ENCODE measurements at regions not wholly inside any gene's neighbourhood (a gene's known extent, or its start where the extent isn't known, plus 50 kb on each side); places are given as distances from the start of the nearest gene placed in this dataset.

GRCh38 chr10:9745158-9745557, 1272.5 kb upstream of the CELF2 start:
- no peaks in the 10 kb centered on the region for H3K4me1 ChIP-seq (ENCODE audit: insufficient read depth, low read length)
- no peaks in the 10 kb centered on the region for H3K9me3 ChIP-seq (ENCODE audit: low read depth, low read length)
- H3K4me3 ChIP-seq (ENCODE audit: low read length) = no peak overlapping the region
- H3K27me3 ChIP-seq (ENCODE audit: insufficient read depth, low read length) = no peaks in the 10 kb centered on the region

GRCh38 chr10:9757176-9757575, 1260.5 kb upstream of the CELF2 start:
- Histone ChIP-seq H3K4me3 (ENCODE audit: low read length) (no peak overlapping the region), H3K9me3 (ENCODE audit: low read depth, low read length) (no peaks in the 10 kb centered on the region), H3K27me3 (ENCODE audit: insufficient read depth, low read length) (no peaks in the 10 kb centered on the region), H3K4me1 (ENCODE audit: insufficient read depth, low read length) (no peaks in the 10 kb centered on the region)

- H3K4me1 ChIP-seq (ENCODE audit: insufficient read depth, low read length) = no peaks in the 10 kb centered on the region
- H3K9me3 ChIP-seq (ENCODE audit: low read depth, low read length) = no peaks in the 10 kb centered on the region
- no peaks in the 10 kb centered on the region for H3K27me3 ChIP-seq (ENCODE audit: insufficient read depth, low read length)
- no peak overlapping the region for H3K4me3 ChIP-seq (ENCODE audit: low read length)
Measured at GRCh38 chr10:9759596-9759995, 1258.1 kb upstream of the CELF2 start.

- Histone ChIP-seq H3K9me3 (ENCODE audit: low read depth, low read length) (no peaks in the 10 kb centered on the region), H3K4me3 (ENCODE audit: low read length) (no peak overlapping the region), H3K27me3 (ENCODE audit: insufficient read depth, low read length) (no peaks in the 10 kb centered on the region), H3K4me1 (ENCODE audit: insufficient read depth, low read length) (no peaks in the 10 kb centered on the region)
Measured at GRCh38 chr10:9762966-9763656, 1254.6 kb upstream of the CELF2 start.

- Histone ChIP-seq H3K27me3 (ENCODE audit: insufficient read depth, low read length) (no peaks in the 10 kb centered on the region), H3K4me3 (ENCODE audit: low read length) (no peak overlapping the region), H3K9me3 (ENCODE audit: low read depth, low read length) (no peaks in the 10 kb centered on the region), H3K4me1 (ENCODE audit: insufficient read depth, low read length) (no peaks in the 10 kb centered on the region)
Measured at GRCh38 chr10:9766762-9767161, 1250.9 kb upstream of the CELF2 start.

GRCh38 chr10:9781666-9782065, 1236.0 kb upstream of the CELF2 start:
- Histone ChIP-seq H3K4me1 (ENCODE audit: insufficient read depth, low read length) (no peaks in the 10 kb centered on the region), H3K27me3 (ENCODE audit: insufficient read depth, low read length) (no peaks in the 10 kb centered on the region), H3K9me3 (ENCODE audit: low read depth, low read length) (no peaks in the 10 kb centered on the region), H3K4me3 (ENCODE audit: low read length) (no peak overlapping the region)

GRCh38 chr10:9786101-9786500, 1231.6 kb upstream of the CELF2 start:
- Histone ChIP-seq H3K4me1 (ENCODE audit: insufficient read depth, low read length) (no peaks in the 10 kb centered on the region), H3K27me3 (ENCODE audit: insufficient read depth, low read length) (no peaks in the 10 kb centered on the region), H3K4me3 (ENCODE audit: low read length) (no peak overlapping the region), H3K9me3 (ENCODE audit: low read depth, low read length) (no peaks in the 10 kb centered on the region)

GRCh38 chr10:9786576-9786975, 1231.1 kb upstream of the CELF2 start:
- Histone ChIP-seq H3K4me3 (ENCODE audit: low read length) (no peak overlapping the region), H3K27me3 (ENCODE audit: insufficient read depth, low read length) (no peaks in the 10 kb centered on the region), H3K9me3 (ENCODE audit: low read depth, low read length) (no peaks in the 10 kb centered on the region), H3K4me1 (ENCODE audit: insufficient read depth, low read length) (no peaks in the 10 kb centered on the region)

- Histone ChIP-seq H3K4me1 (ENCODE audit: insufficient read depth, low read length) (no peaks in the 10 kb centered on the region), H3K4me3 (ENCODE audit: low read length) (no peak overlapping the region), H3K27me3 (ENCODE audit: insufficient read depth, low read length) (no peaks in the 10 kb centered on the region), H3K9me3 (ENCODE audit: low read depth, low read length) (no peaks in the 10 kb centered on the region)
Measured at GRCh38 chr10:9789996-9790395, 1227.7 kb upstream of the CELF2 start.

- Histone ChIP-seq H3K4me3 (ENCODE audit: low read length) (no peak overlapping the region), H3K9me3 (ENCODE audit: low read depth, low read length) (no peaks in the 10 kb centered on the region), H3K4me1 (ENCODE audit: insufficient read depth, low read length) (no peaks in the 10 kb centered on the region), H3K27me3 (ENCODE audit: insufficient read depth, low read length) (no peaks in the 10 kb centered on the region)
Measured at GRCh38 chr10:9792181-9792580, 1225.5 kb upstream of the CELF2 start.

- H3K27me3 ChIP-seq (ENCODE audit: insufficient read depth, low read length) = no peaks in the 10 kb centered on the region
- peaks cover 2% of the 10 kb centered on the region for H3K9me3 ChIP-seq (ENCODE audit: low read depth, low read length)
- no peaks in the 10 kb centered on the region for H3K4me1 ChIP-seq (ENCODE audit: insufficient read depth, low read length)
- no peak overlapping the region for H3K4me3 ChIP-seq (ENCODE audit: low read length)
Measured at GRCh38 chr10:9796564-9796963, 1221.1 kb upstream of the CELF2 start.

GRCh38 chr10:9800011-9800410, 1217.7 kb upstream of the CELF2 start:
- Histone ChIP-seq H3K4me1 (ENCODE audit: insufficient read depth, low read length) (no peaks in the 10 kb centered on the region), H3K27me3 (ENCODE audit: insufficient read depth, low read length) (no peaks in the 10 kb centered on the region), H3K4me3 (ENCODE audit: low read length) (no peak overlapping the region), H3K9me3 (ENCODE audit: low read depth, low read length) (peaks cover 3% of the 10 kb centered on the region)

GRCh38 chr10:9800571-9800970, 1217.1 kb upstream of the CELF2 start:
- H3K4me3 ChIP-seq (ENCODE audit: low read length) = no peak overlapping the region
- no peaks in the 10 kb centered on the region for H3K27me3 ChIP-seq (ENCODE audit: insufficient read depth, low read length)
- H3K4me1 ChIP-seq (ENCODE audit: insufficient read depth, low read length) = no peaks in the 10 kb centered on the region
- peaks cover 3% of the 10 kb centered on the region for H3K9me3 ChIP-seq (ENCODE audit: low read depth, low read length)

- Histone ChIP-seq H3K9me3 (ENCODE audit: low read depth, low read length) (no peaks in the 10 kb centered on the region), H3K4me1 (ENCODE audit: insufficient read depth, low read length) (no peaks in the 10 kb centered on the region), H3K27me3 (ENCODE audit: insufficient read depth, low read length) (no peaks in the 10 kb centered on the region), H3K4me3 (ENCODE audit: low read length) (no peak overlapping the region)
Measured at GRCh38 chr10:9807846-9808245, 1209.8 kb upstream of the CELF2 start.

GRCh38 chr10:9811601-9812000, 1206.1 kb upstream of the CELF2 start:
- Histone ChIP-seq H3K9me3 (ENCODE audit: low read depth, low read length) (no peaks in the 10 kb centered on the region), H3K4me1 (ENCODE audit: insufficient read depth, low read length) (no peaks in the 10 kb centered on the region), H3K4me3 (ENCODE audit: low read length) (no peak overlapping the region), H3K27me3 (ENCODE audit: insufficient read depth, low read length) (no peaks in the 10 kb centered on the region)

GRCh38 chr10:9814285-9814864, 1203.3 kb upstream of the CELF2 start:
- no peaks in the 10 kb centered on the region for H3K4me1 ChIP-seq (ENCODE audit: insufficient read depth, low read length)
- no peaks in the 10 kb centered on the region for H3K9me3 ChIP-seq (ENCODE audit: low read depth, low read length)
- H3K27me3 ChIP-seq (ENCODE audit: insufficient read depth, low read length) = no peaks in the 10 kb centered on the region
- no peak overlapping the region for H3K4me3 ChIP-seq (ENCODE audit: low read length)

Data from mononuclear cell (primary cell).